CD4-positive, alpha-beta T cell treated with Interleukin-6 at 100 ng/mL for 8 hours (primary cell): ENCODE measurements at regions not wholly inside any gene's neighbourhood (a gene's known extent, or its start where the extent isn't known, plus 50 kb on each side); places are given as distances from the start of the nearest gene placed in this dataset.

Experiments used
- DNase-seq: peaks from one replicate; pipeline ENCODE4 v3.0.0-alpha.2; 2020; ENCODE audit warnings: mixed read lengths, low spot score

GRCh38 chr6:133693565-133693964 lies 195.3 kb upstream of the TCF21 start:
- DNase-seq = no peak

GRCh38 chr6:133697185-133697584 lies 191.7 kb upstream of the TCF21 start:
- DNase-seq = no peak

GRCh38 chr6:133697666-133698065 lies 191.2 kb upstream of the TCF21 start:
- DNase-seq = no peak

- no peak for DNase-seq
These were observed 190.6 kb upstream of the TCF21 start for GRCh38 chr6:133698272-133698671.

- DNase-seq = no peak
These were observed 189.1 kb upstream of the TCF21 start for GRCh38 chr6:133699741-133700385.

GRCh38 chr6:133701633-133702331 lies 187.1 kb upstream of the TCF21 start:
- no peak for DNase-seq

- no peak for DNase-seq
These were observed 184.5 kb upstream of the TCF21 start for GRCh38 chr6:133704371-133704770.

GRCh38 chr6:133705066-133705465 lies 183.8 kb upstream of the TCF21 start:
- DNase-seq = no peak

- no peak for DNase-seq
These were observed 183.2 kb upstream of the TCF21 start for GRCh38 chr6:133705731-133706130.

- no peak for DNase-seq
These were observed 181.5 kb upstream of the TCF21 start for GRCh38 chr6:133707456-133707855.

GRCh38 chr6:133710826-133711225 lies 178.1 kb upstream of the TCF21 start:
- DNase-seq = no peak

- no peak for DNase-seq
These were observed 173.6 kb upstream of the TCF21 start for GRCh38 chr6:133715270-133715669.

- DNase-seq = no peak
These were observed 164.2 kb upstream of the TCF21 start for GRCh38 chr6:133724726-133725125.

- DNase-seq = no peak
These were observed 162.7 kb upstream of the TCF21 start for GRCh38 chr6:133726188-133726587.

GRCh38 chr6:133730881-133731280 lies 158.0 kb upstream of the TCF21 start:
- no peak for DNase-seq

GRCh38 chr6:133740218-133740617 lies 148.7 kb upstream of the TCF21 start:
- no peak for DNase-seq

- no peak for DNase-seq
These were observed 148.1 kb upstream of the TCF21 start for GRCh38 chr6:133740816-133741215.

- DNase-seq = no peak
These were observed 147.5 kb upstream of the TCF21 start for GRCh38 chr6:133741375-133741861.

GRCh38 chr6:133743621-133744020 lies 145.3 kb upstream of the TCF21 start:
- no peak for DNase-seq

- no peak for DNase-seq
These were observed 142.5 kb upstream of the TCF21 start for GRCh38 chr6:133746417-133746770.

GRCh38 chr6:133748628-133749027 lies 140.3 kb upstream of the TCF21 start:
- DNase-seq = no peak

GRCh38 chr6:133749427-133749826 lies 139.5 kb upstream of the TCF21 start:
- DNase-seq = no peak

- no peak for DNase-seq
These were observed 136.8 kb upstream of the TCF21 start for GRCh38 chr6:133752129-133752528.

- DNase-seq = no peak
These were observed 135.2 kb upstream of the TCF21 start for GRCh38 chr6:133753756-133754155.
